ENCODE measurements at regions not wholly inside any gene's neighbourhood (a gene's known extent, or its start where the extent isn't known, plus 50 kb on each side); places are given as distances from the start of the nearest gene placed in this dataset.
A peak's percentile ranks its signal among the peaks of the same experiment; 100 is the strongest.
"Not testable (repeated sequence)": the region's sequence is repeated elsewhere in the genome, so short reads cannot be mapped to it uniquely, and the experiment has no call there.

DNA sequence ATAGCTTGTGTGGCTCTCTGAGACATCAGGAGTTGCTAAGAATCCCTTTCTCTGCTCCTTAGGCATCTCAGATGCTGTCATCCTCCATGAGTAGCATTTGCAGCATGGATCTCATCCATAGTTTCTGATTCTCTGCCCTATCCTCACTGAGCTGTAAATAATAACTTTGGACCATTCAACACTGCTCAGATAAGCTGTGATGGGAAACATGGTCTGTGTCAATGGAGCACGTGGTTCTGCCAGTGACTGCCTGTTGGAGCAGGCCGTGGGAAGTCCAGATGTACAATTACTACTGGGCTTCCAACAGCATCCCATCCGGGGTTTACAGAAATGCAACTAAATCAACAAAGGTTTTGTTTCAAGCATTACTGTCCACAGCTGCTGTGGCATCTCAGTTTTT, 160.1 kb downstream of the OR4C45 start:
- Histone ChIP-seq H3K4me3 (no peak overlapping the region), H3K27me3 (no peaks in the 10 kb centered on the region), H3K4me1 (peaks cover 0 to 5% (median 0%) of the 10 kb centered on the region in 9 donors), H3K27ac (no peak overlapping the region), H3K9me3 (peaks cover 0 to 24% (median 0%) of the 10 kb centered on the region in 11 donors), H3K36me3 (no peaks in the 10 kb centered on the region)
- peak in 3 of 8 donors; percentile 30 to 64 (median 46) for ATAC-seq
- WGBS, 2 donors = 43 to 44% methylated on average over 3 of the region's 3 CpGs
- intact Hi-C loops (cut with DNase I) = no loop called here
- DNase-seq = no peak
- TF ChIP-seq CTCF (IDR thresholded peaks at IDR 0.05) = no peak

GRCh38 chr11:50214376-50214775, 181.7 kb downstream of the OR4C45 start:
- Histone ChIP-seq H3K4me3 (no peak overlapping the region), H3K27ac (no peak overlapping the region), H3K27me3 (no peaks in the 10 kb centered on the region), H3K36me3 (no peaks in the 10 kb centered on the region), H3K9me3 (peaks cover 0 to 28% (median 0%) of the 10 kb centered on the region in 11 donors), H3K4me1 (no peaks in the 10 kb centered on the region)
- TF ChIP-seq CTCF (IDR thresholded peaks at IDR 0.05) = no peak
- no peak for ATAC-seq
- no peak for DNase-seq
- 39 to 54% methylated on average over 6 of the region's 6 CpGs for WGBS, 2 donors
- intact Hi-C loops (cut with DNase I) = loop anchor here in 1 of 10 donors (10.0 kb wide), 1 partner anchor 280 kb away; no protein-coding TSS in a partner anchor

GRCh38 chr11:50220651-50221050, 188.0 kb downstream of the OR4C45 start:
- intact Hi-C loops (cut with DNase I) = no loop called here
- WGBS, 2 donors = 76 to 82% methylated on average over 5 of the region's 5 CpGs
- no peak for ATAC-seq

GRCh38 chr11:50238368-50238767, 205.7 kb downstream of the OR4C45 start:
- H3K27ac ChIP-seq; H3K4me1 ChIP-seq; H3K27me3 ChIP-seq; H3K4me3 ChIP-seq; H3K36me3 ChIP-seq; ATAC-seq; intact Hi-C loops (cut with DNase I); DNase-seq: not testable (repeated sequence)
- 79 to 83% methylated on average over 4 of the region's 4 CpGs for WGBS, 2 donors
- H3K9me3 ChIP-seq = peaks cover 0 to 26% (median 0%) of the 10 kb centered on the region in 11 donors

More at GRCh38 chr11:50220651-50221050, 188.0 kb downstream of the OR4C45 start:
- H3K4me3 ChIP-seq = no peak overlapping the region
- no peaks in the 10 kb centered on the region for H3K4me1 ChIP-seq
- H3K9me3 ChIP-seq = peaks cover 0 to 18% (median 0%) of the 10 kb centered on the region in 11 donors
- H3K27ac ChIP-seq = no peak overlapping the region
- H3K27me3 ChIP-seq = no peaks in the 10 kb centered on the region
- no peaks in the 10 kb centered on the region for H3K36me3 ChIP-seq
- no peak for DNase-seq
- no peak for TF ChIP-seq CTCF (IDR thresholded peaks at IDR 0.05)

DNA sequence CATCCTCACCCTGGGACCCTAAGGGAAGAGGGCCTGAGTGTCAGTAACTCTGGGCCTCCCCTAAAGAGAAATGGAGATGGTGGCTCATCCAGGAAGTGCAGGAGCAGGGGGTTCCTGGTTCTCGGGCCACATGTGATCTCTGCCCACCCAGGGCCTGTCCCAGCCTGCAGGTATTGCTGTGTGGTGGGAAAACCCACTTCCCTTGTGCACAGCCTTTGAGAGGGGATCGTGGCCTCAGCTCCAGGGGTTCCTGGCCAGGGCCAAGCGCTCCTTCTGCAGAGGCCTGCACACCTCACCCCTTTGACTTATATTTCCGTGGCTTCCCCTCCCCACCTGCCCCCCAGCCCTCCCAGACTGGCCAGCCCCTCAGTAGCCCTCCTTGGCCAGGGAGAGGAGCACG, 213.5 kb downstream of the OR4C45 start:
- intact Hi-C loops (cut with DNase I) = no loop called here
- TF ChIP-seq CTCF (IDR thresholded peaks at IDR 0.05) = no peak
- WGBS, 2 donors = 54 to 60% methylated on average over 5 of the region's 5 CpGs
- Histone ChIP-seq H3K9me3 (peaks cover 0 to 23% (median 0%) of the 10 kb centered on the region in 11 donors), H3K4me3 (no peak overlapping the region), H3K27me3 (no peaks in the 10 kb centered on the region), H3K36me3 (no peaks in the 10 kb centered on the region), H3K27ac (no peak overlapping the region), H3K4me1 (no peaks in the 10 kb centered on the region)
- ATAC-seq = no peak
- no peak for DNase-seq
